HEK293 (cell line): ENCODE measurements at regions not wholly inside any gene's neighbourhood (a gene's known extent, or its start where the extent isn't known, plus 50 kb on each side); places are given as distances from the start of the nearest gene placed in this dataset.

Experiments used
- CTCF ChIA-PET: fragments of 350-600 bp; formaldehyde crosslinking; extraction: SDS; loops from one replicate; lab custom pipeline; 2021; ENCODE audit warnings: antibody characterized with exemption; lab: Yijun Ruan, JAX
- POLR2A ChIA-PET: fragments of 300-600 bp; formaldehyde crosslinking; extraction: SDS; loops from one replicate; lab custom pipeline; 2020; ENCODE audit warnings: antibody characterized with exemption, inconsistent platforms; lab: Yijun Ruan, JAX
- H3K27ac ChIP-seq: fragments of 200-500 bp; sonication (Bioruptor generic); 2 replicates; pipeline ENCODE4 v1.5.1; 2014; ENCODE audit warnings: low read depth, low read length, control low read depth, inconsistent platforms; ENCODE audit errors: extremely low read depth
- H3K36me3 ChIP-seq, 2 experiments: fragments of 200-500 bp in 1 of 2; sonication (Bioruptor generic) in 1 of 2; 1 replicate in 1 of 2; 2 replicates in 1 of 2; pipeline ENCODE4 v1.5.1; 2014 to 2017; ENCODE audit warnings: inconsistent platforms in 2 of 2, low read length in 2 of 2; ENCODE audit not compliant: control insufficient read depth in 2 of 2, insufficient read depth in 1 of 2
- H3K4me1 ChIP-seq: fragments of 200-500 bp; sonication (Bioruptor generic); 2 replicates; pipeline ENCODE4 v1.5.1; 2014; ENCODE audit warnings: mild to moderate bottlenecking, low read length, inconsistent platforms; ENCODE audit not compliant: control insufficient read depth, insufficient read depth
- H3K4me3 ChIP-seq: 2 replicates; pipeline ENCODE4 v1.5.1; 2011; ENCODE audit warnings: low read depth, mild to moderate bottlenecking, control low read depth, low read length, moderate library complexity
- H3K9me3 ChIP-seq: fragments of 200-500 bp; sonication (Bioruptor generic); 2 replicates; pipeline ENCODE4 v1.5.1; 2014; ENCODE audit warnings: low read depth, low read length, inconsistent platforms; ENCODE audit not compliant: control insufficient read depth, insufficient read depth
- GLIS2 ChIP-seq: fragments of 450-650 bp; formaldehyde crosslinking; IDR thresholded peaks from 2 replicates; pipeline ENCODE4 v1.5.1; 2016; ENCODE audit warnings: missing biosample characterization, missing genetic modification characterization
- KLF10 ChIP-seq: fragments of 450-650 bp; IDR thresholded peaks from 2 replicates; pipeline ENCODE4 v1.5.1; 2018; ENCODE audit warnings: missing biosample characterization, mild to moderate bottlenecking, missing genetic modification characterization
- REPIN1 ChIP-seq: fragments of 450-650 bp; formaldehyde crosslinking; IDR thresholded peaks from 2 replicates; pipeline ENCODE4 v1.5.1; 2017; ENCODE audit warnings: missing biosample characterization, missing genetic modification characterization, low read depth
- SP3 ChIP-seq: fragments of 450-650 bp; formaldehyde crosslinking; IDR thresholded peaks from 2 replicates; pipeline ENCODE4 v1.5.1; 2016; ENCODE audit warnings: missing biosample characterization, missing genetic modification characterization
- YY1 ChIP-seq: fragments of 450-650 bp; formaldehyde crosslinking; IDR thresholded peaks from 2 replicates; pipeline ENCODE4 v1.5.1; 2018; ENCODE audit warnings: missing biosample characterization, missing genetic modification characterization
- ZNF223 ChIP-seq: fragments of 450-650 bp; formaldehyde crosslinking; IDR thresholded peaks from 2 replicates; pipeline ENCODE4 v1.5.1; 2016; ENCODE audit warnings: missing biosample characterization, missing genetic modification characterization
- ZNF266 ChIP-seq: fragments of 450-650 bp; formaldehyde crosslinking; IDR thresholded peaks from 2 replicates; pipeline ENCODE4 v1.5.1; 2016; ENCODE audit warnings: missing biosample characterization, missing genetic modification characterization, low read depth
- ZNF354C ChIP-seq: fragments of 450-650 bp; formaldehyde crosslinking; IDR thresholded peaks from 2 replicates; pipeline ENCODE4 v1.5.1; 2016; ENCODE audit warnings: missing biosample characterization, missing genetic modification characterization, low read depth, borderline replicate concordance
- ZNF391 ChIP-seq: fragments of 450-650 bp; formaldehyde crosslinking; IDR thresholded peaks from 2 replicates; pipeline ENCODE4 v1.5.1; 2016; ENCODE audit warnings: low read depth, missing biosample characterization, missing genetic modification characterization, borderline replicate concordance
- ZNF510 ChIP-seq: fragments of 450-650 bp; formaldehyde crosslinking; IDR thresholded peaks from 2 replicates; pipeline ENCODE4 v1.5.1; 2018; ENCODE audit warnings: mild to moderate bottlenecking, missing genetic modification characterization, missing biosample characterization; ENCODE audit not compliant: insufficient replicate concordance
- ZNF521 ChIP-seq: fragments of 450-650 bp; formaldehyde crosslinking; IDR thresholded peaks from 2 replicates; pipeline ENCODE4 v1.5.1; 2017; ENCODE audit warnings: missing biosample characterization, mild to moderate bottlenecking, missing genetic modification characterization
- ZNF530 ChIP-seq: fragments of 450-650 bp; formaldehyde crosslinking; IDR thresholded peaks from 2 replicates; pipeline ENCODE4 v1.5.1; 2016; ENCODE audit warnings: low read depth, missing biosample characterization, missing genetic modification characterization
- ZNF776 ChIP-seq: fragments of 450-650 bp; formaldehyde crosslinking; IDR thresholded peaks from 2 replicates; pipeline ENCODE4 v1.5.0; 2017; ENCODE audit warnings: missing biosample characterization, missing genetic modification characterization, borderline replicate concordance
- ZNF785 ChIP-seq: fragments of 450-650 bp; formaldehyde crosslinking; IDR thresholded peaks from 2 replicates; pipeline ENCODE4 v1.5.1; 2016; ENCODE audit warnings: missing biosample characterization, missing genetic modification characterization
- ZNF792 ChIP-seq: fragments of 450-650 bp; formaldehyde crosslinking; IDR thresholded peaks from 2 replicates; pipeline ENCODE4 v1.5.1; 2016; ENCODE audit warnings: missing biosample characterization, missing genetic modification characterization
- ZSCAN23 ChIP-seq: fragments of 450-650 bp; formaldehyde crosslinking; IDR thresholded peaks from 2 replicates; pipeline ENCODE4 v1.5.1; 2016; ENCODE audit warnings: missing biosample characterization, missing genetic modification characterization
- TF ChIP-seq, protein P1 (sequence below): fragments of 450-650 bp; formaldehyde crosslinking; IDR thresholded peaks from 2 replicates; pipeline ENCODE4 v1.5.1; 2017; ENCODE audit warnings: missing biosample characterization, missing genetic modification characterization
- TF ChIP-seq, protein P2 (sequence below): fragments of 450-650 bp; formaldehyde crosslinking; IDR thresholded peaks from 2 replicates; pipeline ENCODE4 v1.5.1; 2016; ENCODE audit warnings: missing biosample characterization, missing genetic modification characterization
- TF ChIP-seq, protein P3 (sequence below): fragments of 450-650 bp; formaldehyde crosslinking; IDR thresholded peaks from 2 replicates; pipeline ENCODE4 v1.5.1; 2017; ENCODE audit warnings: missing biosample characterization, missing genetic modification characterization
- TF ChIP-seq, protein P4 (sequence below): fragments of 450-650 bp; formaldehyde crosslinking; IDR thresholded peaks from 2 replicates; pipeline ENCODE4 v1.5.1; 2016; ENCODE audit warnings: missing biosample characterization, missing genetic modification characterization

DNA sequence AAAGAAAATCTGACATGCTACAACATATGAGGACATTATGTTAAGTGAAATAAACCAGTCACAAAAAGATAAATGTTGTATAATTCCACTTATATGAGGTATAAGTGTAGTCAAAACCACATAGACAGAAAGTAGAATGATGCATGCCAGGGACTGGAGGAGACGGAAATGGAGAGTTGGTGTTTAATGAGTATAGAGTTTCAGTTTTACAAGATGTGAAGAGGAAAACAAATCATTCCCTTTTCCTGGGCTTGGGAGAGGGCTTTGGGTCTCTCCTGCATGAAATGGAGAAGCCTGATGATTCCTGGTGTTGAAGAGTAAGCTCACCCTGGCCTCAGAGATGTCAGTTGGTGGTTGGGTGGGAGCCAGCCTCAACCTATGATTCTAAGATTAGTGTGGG, 158.4 kb upstream of the PLXNC1 start (continued):
- TF ChIP-seq, protein P1, sequence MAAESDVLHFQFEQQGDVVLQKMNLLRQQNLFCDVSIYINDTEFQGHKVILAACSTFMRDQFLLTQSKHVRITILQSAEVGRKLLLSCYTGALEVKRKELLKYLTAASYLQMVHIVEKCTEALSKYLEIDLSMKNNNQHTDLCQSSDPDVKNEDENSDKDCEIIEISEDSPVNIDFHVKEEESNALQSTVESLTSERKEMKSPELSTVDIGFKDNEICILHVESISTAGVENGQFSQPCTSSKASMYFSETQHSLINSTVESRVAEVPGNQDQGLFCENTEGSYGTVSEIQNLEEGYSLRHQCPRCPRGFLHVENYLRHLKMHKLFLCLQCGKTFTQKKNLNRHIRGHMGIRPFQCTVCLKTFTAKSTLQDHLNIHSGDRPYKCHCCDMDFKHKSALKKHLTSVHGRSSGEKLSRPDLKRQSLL = no peak

DNA sequence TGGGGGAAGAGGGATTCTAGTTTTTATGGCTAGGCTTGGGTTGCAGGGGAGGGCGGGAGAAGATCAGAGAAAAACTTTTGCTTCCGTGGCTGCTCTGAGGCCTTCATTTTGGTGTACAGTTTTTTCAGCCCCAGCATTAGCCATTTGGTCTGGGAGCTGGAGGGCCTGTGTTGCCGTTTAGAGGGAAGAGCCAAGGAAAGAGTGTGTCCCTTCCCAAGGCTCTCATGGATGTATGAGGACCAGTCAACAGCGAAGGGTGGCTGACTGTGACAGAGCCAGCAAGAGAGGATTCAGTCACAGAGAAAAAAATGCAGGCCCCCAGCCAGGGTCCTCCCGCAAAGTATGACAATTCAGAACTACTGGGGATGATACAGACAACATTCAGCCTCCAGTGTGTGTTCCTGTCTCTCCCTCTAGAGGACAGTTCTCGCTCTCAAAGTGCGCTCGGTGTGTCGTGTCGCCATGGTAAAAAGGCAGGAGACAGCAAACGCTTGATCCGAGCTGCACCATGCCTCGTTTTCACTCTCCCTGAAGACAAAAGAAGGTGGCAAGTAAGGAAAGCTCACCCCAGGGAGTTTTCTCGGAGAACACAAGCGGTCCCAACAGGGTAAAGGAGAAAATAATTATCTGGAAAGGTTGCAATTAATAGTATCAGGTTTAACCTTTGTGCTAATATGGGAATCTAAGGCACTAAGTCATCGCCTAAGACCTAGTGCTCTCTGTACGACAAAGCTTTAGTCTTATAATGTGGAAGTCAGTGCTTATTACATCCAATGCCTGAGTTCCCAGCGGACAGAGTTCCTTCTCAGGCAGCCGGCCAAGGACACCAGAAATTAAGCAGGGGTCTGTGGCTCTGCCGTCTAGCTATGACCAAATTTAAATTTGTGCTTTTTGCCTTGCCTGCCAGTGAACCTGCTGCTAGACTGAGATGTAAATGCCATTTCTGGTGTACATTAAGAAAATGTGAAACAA, 157.3 kb upstream of the PLXNC1 start:
- ChIA-PET CTCF (interaction anchor here (0.6 to 2.6 kb wide), 3 partner anchors 13 to 224 kb away, joined by 4 to 12 read pairs (median 5); no protein-coding TSS in a partner anchor), POLR2A (no interaction called here)
- TF ChIP-seq GLIS2 (tag by site-specific recombination) (no peak), ZSCAN23 (no peak), ZNF776 (tag by site-specific recombination) (no peak), ZNF785 (tag by site-specific recombination) (no peak), ZNF223 (no peak), YY1 (no peak), ZNF391 (tag by site-specific recombination) (no peak), ZNF354C (tag by site-specific recombination) (no peak), ZNF521 (tag by site-specific recombination) (no peak), ZNF266 (tag by site-specific recombination) (no peak), REPIN1 (tag by site-specific recombination) (no peak)
- TF ChIP-seq, protein P2, sequence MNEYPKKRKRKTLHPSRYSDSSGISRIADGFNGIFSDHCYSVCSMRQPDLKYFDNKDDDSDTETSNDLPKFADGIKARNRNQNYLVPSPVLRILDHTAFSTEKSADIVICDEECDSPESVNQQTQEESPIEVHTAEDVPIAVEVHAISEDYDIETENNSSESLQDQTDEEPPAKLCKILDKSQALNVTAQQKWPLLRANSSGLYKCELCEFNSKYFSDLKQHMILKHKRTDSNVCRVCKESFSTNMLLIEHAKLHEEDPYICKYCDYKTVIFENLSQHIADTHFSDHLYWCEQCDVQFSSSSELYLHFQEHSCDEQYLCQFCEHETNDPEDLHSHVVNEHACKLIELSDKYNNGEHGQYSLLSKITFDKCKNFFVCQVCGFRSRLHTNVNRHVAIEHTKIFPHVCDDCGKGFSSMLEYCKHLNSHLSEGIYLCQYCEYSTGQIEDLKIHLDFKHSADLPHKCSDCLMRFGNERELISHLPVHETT (tag by site-specific recombination) = no peak
- TF ChIP-seq, protein P3, sequence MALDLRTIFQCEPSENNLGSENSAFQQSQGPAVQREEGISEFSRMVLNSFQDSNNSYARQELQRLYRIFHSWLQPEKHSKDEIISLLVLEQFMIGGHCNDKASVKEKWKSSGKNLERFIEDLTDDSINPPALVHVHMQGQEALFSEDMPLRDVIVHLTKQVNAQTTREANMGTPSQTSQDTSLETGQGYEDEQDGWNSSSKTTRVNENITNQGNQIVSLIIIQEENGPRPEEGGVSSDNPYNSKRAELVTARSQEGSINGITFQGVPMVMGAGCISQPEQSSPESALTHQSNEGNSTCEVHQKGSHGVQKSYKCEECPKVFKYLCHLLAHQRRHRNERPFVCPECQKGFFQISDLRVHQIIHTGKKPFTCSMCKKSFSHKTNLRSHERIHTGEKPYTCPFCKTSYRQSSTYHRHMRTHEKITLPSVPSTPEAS (tag by site-specific recombination) = no peak
- TF ChIP-seq, protein P4, sequence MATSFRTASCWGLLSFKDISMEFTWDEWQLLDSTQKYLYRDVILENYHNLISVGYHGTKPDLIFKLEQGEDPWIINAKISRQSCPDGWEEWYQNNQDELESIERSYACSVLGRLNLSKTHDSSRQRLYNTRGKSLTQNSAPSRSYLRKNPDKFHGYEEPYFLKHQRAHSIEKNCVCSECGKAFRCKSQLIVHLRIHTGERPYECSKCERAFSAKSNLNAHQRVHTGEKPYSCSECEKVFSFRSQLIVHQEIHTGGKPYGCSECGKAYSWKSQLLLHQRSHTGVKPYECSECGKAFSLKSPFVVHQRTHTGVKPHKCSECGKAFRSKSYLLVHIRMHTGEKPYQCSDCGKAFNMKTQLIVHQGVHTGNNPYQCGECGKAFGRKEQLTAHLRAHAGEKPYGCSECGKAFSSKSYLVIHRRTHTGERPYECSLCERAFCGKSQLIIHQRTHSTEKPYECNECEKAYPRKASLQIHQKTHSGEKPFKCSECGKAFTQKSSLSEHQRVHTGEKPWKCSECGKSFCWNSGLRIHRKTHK = no peak
- Histone ChIP-seq H3K4me1 (no peaks in the 10 kb centered on the region), H3K9me3 (no peaks in the 10 kb centered on the region), H3K4me3 (no peak overlapping the region), H3K27ac (no peak overlapping the region), H3K36me3 (no peaks in the 10 kb centered on the region)

DNA sequence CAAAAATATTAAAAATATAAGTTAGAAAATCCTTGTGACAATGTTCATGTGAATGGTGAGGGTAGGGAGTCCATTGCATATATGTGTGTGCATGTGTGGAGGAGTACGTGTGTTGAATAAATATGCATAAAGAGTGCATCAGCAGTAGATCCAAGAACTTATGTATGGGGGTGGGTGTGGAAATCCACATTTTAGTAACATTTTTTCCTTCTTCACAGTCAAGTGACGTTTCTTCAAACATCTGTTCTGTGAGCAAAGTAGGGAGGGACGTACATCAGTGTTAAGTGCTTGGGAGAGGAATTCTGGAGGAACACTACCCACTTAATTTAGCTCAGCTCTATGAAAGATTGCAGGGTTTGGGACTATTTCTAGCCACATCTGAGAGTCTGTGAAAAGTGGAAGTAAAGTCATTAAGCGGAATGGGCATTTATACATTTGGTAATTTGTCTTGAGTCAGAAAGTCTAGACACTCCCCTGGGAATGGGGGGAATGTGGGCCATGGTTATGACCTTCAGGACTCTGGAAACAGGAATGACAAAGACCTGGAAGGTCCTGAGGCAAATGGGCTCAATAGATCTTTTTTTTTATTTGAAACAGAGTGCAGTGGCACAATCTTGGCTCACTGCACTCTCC, 156.4 kb upstream of the PLXNC1 start:
- POLR2A ChIA-PET = no interaction called here
- CTCF ChIA-PET = interaction anchor here (1.3 to 2.6 kb wide), 2 partner anchors 14 to 224 kb away, joined by 4 to 12 read pairs; no protein-coding TSS in a partner anchor

More for the DNA sequence above, 156.4 kb upstream of the PLXNC1 start:
- Histone ChIP-seq H3K4me1 (no peaks in the 10 kb centered on the region; the same call in 1 of the 2 replicates), H3K36me3 (no peaks in the 10 kb centered on the region), H3K27ac (no peak overlapping the region), H3K4me3 (no peak overlapping the region), H3K9me3 (no peaks in the 10 kb centered on the region)
- TF ChIP-seq, protein P4 = no peak
- TF ChIP-seq ZNF530 (tag by site-specific recombination) = no peak
- no peak for TF ChIP-seq ZNF792 (tag by site-specific recombination)
- TF ChIP-seq SP3 (tag by site-specific recombination) = no peak
- no peak for TF ChIP-seq ZNF510 (tag by site-specific recombination)
- TF ChIP-seq KLF10 (tag by site-specific recombination) = no peak
- no peak for TF ChIP-seq ZNF391 (tag by site-specific recombination)
